CD4-positive, alpha-beta T cell treated with Interferon alpha-2 for 1 hour (primary cell): ENCODE measurements at regions not wholly inside any gene's neighbourhood (a gene's known extent, or its start where the extent isn't known, plus 50 kb on each side); places are given as distances from the start of the nearest gene placed in this dataset.
A peak's percentile ranks its signal among the peaks of the same experiment; 100 is the strongest.

Source experiments
- DNase-seq, 2 donors: peaks; one replicate each; pipeline ENCODE4 v3.0.0-alpha.2; 2020 to 2022

GRCh38 chr18:34978953-34979608, 62.1 kb upstream of the MAPRE2 start:
- DNase-seq = peak; percentile 35 to 52

GRCh38 chr18:34981487-34981886, 59.7 kb upstream of the MAPRE2 start:
- DNase-seq = no peak

GRCh38 chr18:34985963-34986362, 55.2 kb upstream of the MAPRE2 start:
- no peak for DNase-seq

- no peak for DNase-seq
Measured at GRCh38 chr18:34990597-34990996, 50.6 kb upstream of the MAPRE2 start.

- DNase-seq = no peak
Measured at GRCh38 chr18:34991152-34991551, 50.1 kb upstream of the MAPRE2 start.
